ENCODE measurements at regions not wholly inside any gene's neighbourhood (a gene's known extent, or its start where the extent isn't known, plus 50 kb on each side); places are given as distances from the start of the nearest gene placed in this dataset.
"Not testable (repeated sequence)": the region's sequence is repeated elsewhere in the genome, so short reads cannot be mapped to it uniquely, and the experiment has no call there.

DNA sequence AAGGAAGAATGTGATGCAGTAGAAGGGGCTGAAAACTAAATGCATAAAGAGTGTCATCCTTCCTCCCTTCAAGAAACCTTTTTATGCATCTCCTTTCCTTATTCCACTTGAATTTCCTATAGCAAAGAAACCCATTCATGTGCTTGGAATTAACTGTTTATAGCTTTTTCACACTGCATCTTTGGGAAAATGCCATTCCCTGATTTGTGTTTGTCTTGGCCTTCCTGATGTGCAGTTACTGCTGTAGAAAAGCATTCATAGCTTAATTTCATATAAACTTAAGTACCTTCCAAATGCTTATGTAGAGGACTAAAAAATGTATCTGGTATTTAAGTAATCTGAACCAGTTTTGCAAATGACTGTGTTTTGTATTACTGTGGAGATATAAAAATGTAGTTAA, 61.8 kb downstream of the SDR9C7 start:
- no peak for DNase-seq (ENCODE audit: low spot score)

DNA sequence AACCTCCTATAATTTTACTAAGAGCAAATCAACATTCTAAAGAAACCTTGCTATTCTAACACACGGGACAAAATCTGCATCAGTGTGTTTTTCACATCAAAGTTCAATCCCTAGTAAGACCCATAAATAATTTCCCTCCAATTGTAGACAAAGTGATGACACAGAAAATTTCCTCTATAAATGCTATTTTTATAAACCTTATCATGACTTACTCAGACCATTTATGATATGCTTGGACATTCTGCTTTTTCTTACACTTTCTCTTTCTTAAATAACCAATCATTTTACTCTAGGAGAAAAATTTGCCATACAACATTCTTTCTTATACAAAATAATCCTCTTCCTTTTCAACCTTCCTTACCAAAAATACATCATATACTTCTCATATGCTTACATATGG, 67.0 kb downstream of the SDR9C7 start:
- no peak for DNase-seq (ENCODE audit: low spot score)

DNA sequence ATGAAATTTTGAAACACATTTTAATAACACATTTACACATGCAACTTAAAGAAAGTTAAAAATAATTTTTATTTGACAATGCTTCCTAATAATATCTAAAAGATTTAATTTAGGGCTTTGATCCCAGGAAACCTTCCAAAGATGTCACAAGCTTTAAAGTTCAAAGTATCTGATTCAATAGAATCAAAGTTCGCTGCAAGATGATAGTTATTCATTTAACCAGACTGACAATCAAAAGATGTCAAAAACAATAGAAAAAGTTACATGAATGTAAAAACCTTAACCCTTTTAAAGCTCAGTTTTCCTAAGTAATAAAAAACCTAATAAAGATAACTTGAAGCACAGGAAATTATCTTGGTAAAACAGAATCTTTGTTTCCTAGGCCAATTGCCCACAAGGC, 67.7 kb downstream of the SDR9C7 start:
- no peak for DNase-seq (ENCODE audit: low spot score)

DNA sequence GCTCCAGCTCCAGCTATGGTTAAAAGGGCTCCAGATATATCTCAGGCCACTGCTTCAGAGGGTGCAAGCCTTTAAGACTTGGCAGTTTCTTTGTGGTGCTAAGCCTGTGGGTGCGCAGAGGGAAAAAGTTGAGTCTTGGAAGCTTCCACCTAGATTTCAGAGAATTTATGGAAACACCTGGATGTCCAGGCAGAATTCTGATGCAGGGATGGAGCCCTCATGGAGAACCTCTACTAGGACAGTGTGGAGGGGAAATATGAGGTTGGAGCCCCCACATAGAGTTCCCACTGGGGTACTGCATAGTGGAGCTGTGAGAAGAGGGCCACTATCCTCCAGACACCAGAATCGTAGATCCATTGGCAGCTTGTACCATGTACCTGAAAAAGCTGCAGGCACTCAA, 69.9 kb downstream of the SDR9C7 start:
- DNase-seq (ENCODE audit: low spot score): no peak

GRCh38 chr12:56863789-56864188, 70.4 kb downstream of the SDR9C7 start:
- no peak for DNase-seq (ENCODE audit: low spot score)

DNA sequence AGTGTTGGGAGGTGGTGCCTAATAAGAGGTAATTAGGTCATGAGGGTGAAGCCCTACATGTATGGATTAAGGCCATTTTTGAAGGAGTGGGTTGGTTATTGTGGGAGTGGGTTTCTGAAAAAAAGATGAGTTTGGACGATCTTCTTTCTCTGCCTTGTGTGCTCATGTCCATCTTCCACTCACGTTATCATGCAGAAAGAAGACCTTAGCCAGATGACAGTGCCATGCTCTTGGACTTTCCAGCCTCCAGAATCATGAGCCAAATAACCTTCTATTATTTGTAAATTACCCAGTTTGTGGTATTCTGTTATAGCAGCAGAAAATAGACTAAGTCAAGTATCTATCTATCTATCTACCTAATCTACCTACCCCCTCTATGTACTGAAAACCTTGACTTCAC, 71.9 kb downstream of the SDR9C7 start:
- DNase-seq (ENCODE audit: low spot score): no peak

- DNase-seq (ENCODE audit: low spot score): not testable (repeated sequence)
These were observed 80.7 kb downstream of the SDR9C7 start for GRCh38 chr12:56853392-56853978.

GRCh38 chr12:56851462-56851861, 82.7 kb downstream of the SDR9C7 start:
- DNase-seq (ENCODE audit: low spot score): no peak

- DNase-seq (ENCODE audit: low spot score): no peak
These were observed 77.8 kb downstream of the HSD17B6 start for GRCh38 chr12:56840922-56841321.

DNA sequence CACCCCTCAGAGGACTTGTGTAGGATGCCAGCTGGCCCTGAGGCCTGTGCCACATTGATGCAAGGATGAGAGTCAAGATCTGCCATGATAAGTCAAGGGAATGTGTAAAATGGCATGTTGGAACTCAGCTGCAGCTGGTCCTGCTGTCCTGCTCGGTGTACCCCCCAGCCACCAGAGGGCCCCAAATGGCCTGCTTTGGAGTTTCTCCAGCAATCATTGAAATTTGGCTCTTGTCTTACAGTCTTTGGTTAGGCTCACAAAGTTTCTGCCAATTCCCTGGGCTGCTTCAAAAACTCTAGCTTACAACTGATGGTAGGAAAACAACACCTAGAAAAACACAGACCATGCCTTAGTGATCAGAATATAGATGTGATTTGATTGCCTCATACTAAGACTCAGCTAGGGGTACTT, 76.8 kb downstream of the HSD17B6 start:
- peak; percentile 62 for DNase-seq (ENCODE audit: low spot score)

- DNase-seq (ENCODE audit: low spot score): no peak
These were observed 76.3 kb downstream of the HSD17B6 start for GRCh38 chr12:56839489-56839848.

DNA sequence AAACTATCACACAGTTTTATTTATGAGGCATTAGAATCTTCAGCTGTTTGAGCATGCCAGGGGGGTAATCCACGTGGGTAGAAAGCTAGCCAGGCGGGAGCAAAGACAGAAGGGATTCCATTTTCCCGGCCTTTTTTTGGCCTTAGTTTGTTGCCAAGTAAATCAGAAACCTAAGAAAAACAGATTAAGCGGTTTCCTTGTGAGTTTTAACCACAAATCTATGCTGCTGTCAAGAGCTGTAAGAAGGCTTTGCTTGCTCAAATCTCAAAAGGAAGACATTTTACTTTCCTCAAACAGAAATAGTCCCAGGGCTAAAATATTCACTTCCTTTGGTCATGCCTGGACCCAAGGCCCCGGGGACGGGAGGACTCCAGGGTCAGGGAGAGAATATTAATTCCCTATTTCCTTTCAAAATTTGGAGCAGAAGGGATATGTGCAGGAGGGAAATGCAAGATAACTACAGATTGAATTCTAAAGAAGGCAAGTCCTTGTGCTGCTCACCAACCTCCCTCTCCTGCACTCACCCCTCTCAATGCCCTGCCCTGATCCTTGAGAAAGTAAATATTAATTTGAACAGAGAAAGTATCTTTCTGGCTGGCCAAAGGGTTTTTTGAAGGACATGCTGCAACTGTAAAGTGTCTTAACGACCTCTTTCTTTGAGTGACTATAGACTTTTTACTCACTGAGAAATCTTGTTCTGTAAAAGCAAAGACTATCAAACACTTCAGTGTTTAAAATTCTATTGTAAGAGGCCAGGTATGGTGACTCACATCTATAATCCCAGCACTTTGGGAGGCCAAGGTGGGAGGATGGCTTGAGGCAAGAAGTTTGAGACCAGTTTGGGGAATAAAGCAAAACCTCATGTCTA, 75.7 kb downstream of the HSD17B6 start:
- peak; percentile 14 for DNase-seq (ENCODE audit: low spot score)
